K562 (cell line): ENCODE measurements at regions not wholly inside any gene's neighbourhood (a gene's known extent, or its start where the extent isn't known, plus 50 kb on each side); places are given as distances from the start of the nearest gene placed in this dataset.

ENCODE experiments used
- CTCF ChIP-seq, 3 experiments: IDR thresholded peaks in 2 of 3; conservative IDR thresholded peaks in 1 of 3; 2 replicates each; pipeline ENCODE4 v1.5.1; 2011 to 2012; ENCODE audit warnings: low read length in 3 of 3, mild to moderate bottlenecking in 3 of 3, control low read depth in 2 of 3, improper control_type of control experiment in 1 of 3, inconsistent platforms in 1 of 3, low read depth in 1 of 3, mixed read lengths in 1 of 3, moderate library complexity in 1 of 3; ENCODE audit not compliant: insufficient read depth in 2 of 3
- GMEB1 ChIP-seq: fragments of 250-450 bp; sonication (Bioruptor Pico); IDR thresholded peaks from 2 replicates; pipeline ENCODE4 v1.4.0; 2020; ENCODE audit warnings: mild to moderate bottlenecking
- HMBOX1 ChIP-seq: sonication (generic); IDR thresholded peaks from 2 replicates; pipeline ENCODE4 v1.6.1; 2016
- HMG20A ChIP-seq: fragments of 450-650 bp; formaldehyde crosslinking; conservative IDR thresholded peaks from 2 replicates; pipeline ENCODE4 v1.4.0; 2020; ENCODE audit warnings: mild to moderate bottlenecking, mixed read lengths
- IRF9 ChIP-seq: fragments of 450-650 bp; IDR thresholded peaks from 2 replicates; pipeline ENCODE4 v1.6.1; 2016; ENCODE audit warnings: missing biosample characterization, missing genetic modification characterization
- MAX ChIP-seq: sonication (generic); formaldehyde crosslinking; IDR thresholded peaks from 2 replicates; pipeline ENCODE4 v1.9.0; 2022; ENCODE audit warnings: mild to moderate bottlenecking, missing genetic modification reagents
- MTA2 ChIP-seq: fragments of 450-650 bp; IDR thresholded peaks from 2 replicates; pipeline ENCODE4 v1.6.1; 2016; ENCODE audit warnings: low read depth
- SNIP1 ChIP-seq: fragments of 450-650 bp; IDR thresholded peaks from 2 replicates; pipeline ENCODE4 v1.7.1; 2017; ENCODE audit warnings: low read depth, mild to moderate bottlenecking
- TCFL5 ChIP-seq: fragments of 250-450 bp; sonication (Bioruptor Pico); conservative IDR thresholded peaks from 2 replicates; pipeline ENCODE4 v1.6.1; 2021; ENCODE audit warnings: mild to moderate bottlenecking, moderate library complexity, matching md5 sums
- ZBTB11 ChIP-seq, 3 experiments: fragments of 200-800 bp in 1 of 3; fragments of 250-450 bp in 1 of 3; fragments of 450-650 bp in 1 of 3; sonication (Bioruptor Pico) in 1 of 3; sonication (Bioruptor generic) in 1 of 3; formaldehyde crosslinking in 1 of 3; IDR thresholded peaks; 2 replicates each; pipeline versions ENCODE4 v1.6.1 to v1.8.0; 2016 to 2022; ENCODE audit warnings: mild to moderate bottlenecking in 2 of 3, missing genetic modification characterization in 2 of 3, missing compliant biosample characterization in 1 of 3, moderate library complexity in 1 of 3
- ZNF165 ChIP-seq: fragments of 250-450 bp; sonication (Bioruptor Pico); IDR thresholded peaks from 2 replicates; pipeline ENCODE4 v1.4.0; 2020; ENCODE audit warnings: borderline replicate concordance
- ZNF740 ChIP-seq, 3 experiments: fragments of 200-800 bp in 1 of 3; sonication (Bioruptor generic) in 1 of 3; sonication (generic) in 1 of 3; formaldehyde crosslinking in 1 of 3; IDR thresholded peaks; 2 replicates each; pipeline versions ENCODE4 v1.6.1 to v1.8.0; 2016 to 2022; ENCODE audit warnings: mild to moderate bottlenecking in 2 of 3, missing compliant biosample characterization in 2 of 3, missing genetic modification characterization in 2 of 3, missing genetic modification reagents in 1 of 3

GRCh38 chr4:82255657-82256056, 118.1 kb downstream of the HNRNPD start:
- no peak for TF ChIP-seq HMBOX1
- no peak for TF ChIP-seq CTCF (IDR thresholded peaks at IDR 0.05 in 2 of 3, conservative IDR thresholded peaks at IDR 0.05 in 1 of 3; ENCODE audit: insufficient read depth in 2 of 3, low read depth in 1 of 3, low read length in 3 of 3)
- TF ChIP-seq ZNF740 (CRISPR knock-in tag; IDR thresholded peaks at IDR 0.05): no peak
- no peak for TF ChIP-seq ZNF740 (tag; IDR thresholded peaks at IDR 0.05)
- TF ChIP-seq IRF9 (tag): no peak
- no peak for TF ChIP-seq MAX (CRISPR knock-in tag)
- no peak for TF ChIP-seq ZNF165 (CRISPR knock-in tag)
- no peak for TF ChIP-seq TCFL5 (CRISPR knock-in tag)
- no peak for TF ChIP-seq HMG20A (CRISPR knock-in tag)
- TF ChIP-seq MTA2: no peak
- no peak for TF ChIP-seq SNIP1
- TF ChIP-seq GMEB1 (CRISPR knock-in tag): no peak
- TF ChIP-seq ZBTB11 (CRISPR knock-in tag; IDR thresholded peaks at IDR 0.05): no peak
